IPS-15b (cell line): ENCODE measurements at regions not wholly inside any gene's neighbourhood (a gene's known extent, or its start where the extent isn't known, plus 50 kb on each side); places are given as distances from the start of the nearest gene placed in this dataset.
A peak's percentile ranks its signal among the peaks of the same experiment; 100 is the strongest.

Experiments
- H3K27me3 ChIP-seq: one replicate; pipeline ENCODE4 v1.6.1; 2013; ENCODE audit warnings: low read length; ENCODE audit not compliant: control insufficient read depth, insufficient read depth
- H3K36me3 ChIP-seq: one replicate; pipeline ENCODE4 v1.6.1; 2013; ENCODE audit warnings: low read length; ENCODE audit not compliant: control insufficient read depth, insufficient read depth
- H3K4me1 ChIP-seq: one replicate; pipeline ENCODE4 v1.6.1; 2013; ENCODE audit warnings: mild to moderate bottlenecking, low read length; ENCODE audit not compliant: control insufficient read depth, insufficient read depth
- H3K4me3 ChIP-seq: one replicate; pipeline ENCODE4 v1.5.1; 2013; ENCODE audit warnings: low read depth, low read length
- H3K9ac ChIP-seq: one replicate; pipeline ENCODE4 v1.6.1; 2013; ENCODE audit warnings: low read depth, mild to moderate bottlenecking, low read length
- H3K9me3 ChIP-seq: one replicate; pipeline ENCODE4 v1.6.1; 2013; ENCODE audit warnings: mild to moderate bottlenecking, low read length; ENCODE audit not compliant: control insufficient read depth, insufficient read depth

GRCh38 chrX:110964786-110965185 is 131.2 kb upstream of the PAK3 start:
- no peaks in the 10 kb centered on the region for H3K36me3 ChIP-seq
- no peaks in the 10 kb centered on the region for H3K27me3 ChIP-seq
- no peak overlapping the region for H3K4me3 ChIP-seq
- peaks cover 36% of the 10 kb centered on the region for H3K4me1 ChIP-seq
- no peaks in the 10 kb centered on the region for H3K9me3 ChIP-seq
- no peak overlapping the region for H3K9ac ChIP-seq

GRCh38 chrX:110962451-110962850 is 133.5 kb upstream of the PAK3 start:
- Histone ChIP-seq H3K36me3 (no peaks in the 10 kb centered on the region), H3K4me1 (peaks cover 36% of the 10 kb centered on the region), H3K9ac (no peak overlapping the region), H3K27me3 (no peaks in the 10 kb centered on the region), H3K9me3 (no peaks in the 10 kb centered on the region), H3K4me3 (no peak overlapping the region)

GRCh38 chrX:110955706-110956105 is 140.3 kb upstream of the PAK3 start:
- H3K9me3 ChIP-seq = no peaks in the 10 kb centered on the region
- no peak overlapping the region for H3K4me3 ChIP-seq
- H3K27me3 ChIP-seq = no peaks in the 10 kb centered on the region
- no peak overlapping the region for H3K9ac ChIP-seq
- H3K4me1 ChIP-seq = no peaks in the 10 kb centered on the region
- H3K36me3 ChIP-seq = no peaks in the 10 kb centered on the region

- H3K4me1 ChIP-seq = no peaks in the 10 kb centered on the region
- H3K36me3 ChIP-seq = no peaks in the 10 kb centered on the region
- H3K27me3 ChIP-seq = no peaks in the 10 kb centered on the region
- H3K9me3 ChIP-seq = no peaks in the 10 kb centered on the region
- no peak overlapping the region for H3K4me3 ChIP-seq
- H3K9ac ChIP-seq = no peak overlapping the region
Observed at GRCh38 chrX:110954428-110955100, 141.4 kb upstream of the PAK3 start.

GRCh38 chrX:110951472-110952269 is 144.3 kb upstream of the PAK3 start:
- Histone ChIP-seq H3K27me3 (no peaks in the 10 kb centered on the region), H3K4me3 (no peak overlapping the region), H3K9me3 (no peaks in the 10 kb centered on the region), H3K9ac (no peak overlapping the region), H3K4me1 (no peaks in the 10 kb centered on the region), H3K36me3 (no peaks in the 10 kb centered on the region)

GRCh38 chrX:110944751-110945675 is 149.4 kb upstream of the CHRDL1 start:
- Histone ChIP-seq H3K27me3 (peaks cover 37% of the 10 kb centered on the region), H3K9ac (peak overlapping the region; percentile 51), H3K9me3 (no peaks in the 10 kb centered on the region), H3K36me3 (no peaks in the 10 kb centered on the region), H3K4me1 (no peaks in the 10 kb centered on the region), H3K4me3 (peak overlapping the region; percentile 70)

GRCh38 chrX:110944311-110944750 is 148.7 kb upstream of the CHRDL1 start:
- no peaks in the 10 kb centered on the region for H3K36me3 ChIP-seq
- no peaks in the 10 kb centered on the region for H3K4me1 ChIP-seq
- peak overlapping the region; percentile 70 for H3K4me3 ChIP-seq
- peak overlapping the region; percentile 51 for H3K9ac ChIP-seq
- H3K27me3 ChIP-seq = peaks cover 37% of the 10 kb centered on the region
- H3K9me3 ChIP-seq = no peaks in the 10 kb centered on the region

- Histone ChIP-seq H3K36me3 (no peaks in the 10 kb centered on the region), H3K4me1 (no peaks in the 10 kb centered on the region), H3K27me3 (peaks cover 37% of the 10 kb centered on the region), H3K9ac (no peak overlapping the region), H3K9me3 (no peaks in the 10 kb centered on the region), H3K4me3 (no peak overlapping the region)
Observed at GRCh38 chrX:110941906-110942305, 146.3 kb upstream of the CHRDL1 start.

- Histone ChIP-seq H3K9me3 (no peaks in the 10 kb centered on the region), H3K36me3 (no peaks in the 10 kb centered on the region), H3K4me3 (no peak overlapping the region), H3K27me3 (peaks cover 23% of the 10 kb centered on the region), H3K4me1 (no peaks in the 10 kb centered on the region), H3K9ac (no peak overlapping the region)
Observed at GRCh38 chrX:110938977-110939732, 143.5 kb upstream of the CHRDL1 start.

- H3K27me3 ChIP-seq = no peaks in the 10 kb centered on the region
Observed at GRCh38 chrX:110924871-110925270, 129.3 kb upstream of the CHRDL1 start.

GRCh38 chrX:110920991-110921390 is 125.4 kb upstream of the CHRDL1 start:
- Histone ChIP-seq H3K4me3 (no peak overlapping the region), H3K9ac (no peak overlapping the region)

More at GRCh38 chrX:110924871-110925270, 129.3 kb upstream of the CHRDL1 start:
- Histone ChIP-seq H3K36me3 (no peaks in the 10 kb centered on the region), H3K4me1 (no peaks in the 10 kb centered on the region), H3K4me3 (no peak overlapping the region), H3K9me3 (no peaks in the 10 kb centered on the region), H3K9ac (no peak overlapping the region)

More at GRCh38 chrX:110920991-110921390, 125.4 kb upstream of the CHRDL1 start:
- Histone ChIP-seq H3K9me3 (no peaks in the 10 kb centered on the region), H3K27me3 (no peaks in the 10 kb centered on the region), H3K4me1 (no peaks in the 10 kb centered on the region), H3K36me3 (no peaks in the 10 kb centered on the region)
